Activated CD8-positive, alpha-beta memory T cell treated with anti-CD3 and anti-CD28 coated beads, Interleukin-2, amount 50 U/mL, for 4 hours (primary cell): ENCODE measurements at regions not wholly inside any gene's neighbourhood (a gene's known extent, or its start where the extent isn't known, plus 50 kb on each side); places are given as distances from the start of the nearest gene placed in this dataset.
"Not testable (repeated sequence)": the region's sequence is repeated elsewhere in the genome, so short reads cannot be mapped to it uniquely, and the experiment has no call there.

Source experiments
- DNase-seq: peaks from one replicate; pipeline ENCODE4 v3.0.0-alpha.2; 2020

DNA sequence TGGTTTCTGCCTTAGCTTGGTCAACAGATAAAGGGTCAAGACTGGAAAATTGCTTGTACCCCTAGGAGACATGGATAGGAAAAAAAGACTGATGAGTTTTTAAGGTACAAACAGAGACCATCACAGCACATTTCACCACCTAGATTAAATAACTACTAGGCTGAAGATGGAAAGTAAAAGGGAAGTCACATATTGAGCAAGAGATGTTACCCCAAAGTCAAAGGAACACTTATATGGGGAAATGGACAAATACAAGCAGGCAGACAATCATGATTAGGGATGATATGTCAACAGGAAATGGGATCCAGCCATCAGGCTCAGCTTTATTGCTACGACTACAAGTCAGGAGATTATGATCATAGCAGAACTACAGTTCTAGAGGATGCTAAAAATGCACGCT, 1643.1 kb upstream of the CELF4 start:
- DNase-seq = no peak

GRCh38 chr18:39208190-39208589, 1642.6 kb upstream of the CELF4 start:
- no peak for DNase-seq

DNA sequence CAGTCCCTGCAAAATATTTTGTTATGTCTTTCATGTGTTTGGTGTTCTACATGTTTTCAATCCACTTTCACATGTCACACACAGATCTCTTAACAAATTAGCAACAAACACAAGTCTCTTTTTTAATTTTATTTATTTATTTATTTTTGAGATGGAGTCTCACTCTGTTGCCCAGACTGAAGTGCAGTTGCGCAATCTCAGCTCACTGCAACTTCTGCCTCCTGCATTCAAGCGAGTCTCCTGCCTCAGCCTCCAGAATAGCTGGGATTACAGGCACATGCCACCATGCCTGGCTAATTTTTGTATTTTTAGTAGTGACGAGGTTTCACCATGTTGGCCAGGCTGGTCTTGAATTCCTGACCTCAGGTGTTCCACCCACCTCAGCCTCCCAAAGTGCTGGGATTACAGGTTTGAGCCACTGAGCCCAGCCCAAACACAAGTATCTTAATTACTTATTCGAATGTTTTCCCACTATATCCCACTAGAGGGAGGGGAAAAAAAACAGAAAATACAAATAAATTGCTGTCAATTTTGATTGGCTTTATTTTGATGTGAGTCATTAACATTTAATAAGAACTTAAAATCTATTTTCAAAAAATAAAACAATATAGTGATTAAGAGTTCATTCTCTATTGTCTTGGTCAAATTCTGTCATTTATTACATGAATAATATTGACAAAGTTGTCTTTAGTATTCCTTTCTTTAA, 1641.0 kb upstream of the CELF4 start:
- not testable (repeated sequence) for DNase-seq

GRCh38 chr18:39205565-39206195, 1640.1 kb upstream of the CELF4 start:
- DNase-seq = no peak

DNA sequence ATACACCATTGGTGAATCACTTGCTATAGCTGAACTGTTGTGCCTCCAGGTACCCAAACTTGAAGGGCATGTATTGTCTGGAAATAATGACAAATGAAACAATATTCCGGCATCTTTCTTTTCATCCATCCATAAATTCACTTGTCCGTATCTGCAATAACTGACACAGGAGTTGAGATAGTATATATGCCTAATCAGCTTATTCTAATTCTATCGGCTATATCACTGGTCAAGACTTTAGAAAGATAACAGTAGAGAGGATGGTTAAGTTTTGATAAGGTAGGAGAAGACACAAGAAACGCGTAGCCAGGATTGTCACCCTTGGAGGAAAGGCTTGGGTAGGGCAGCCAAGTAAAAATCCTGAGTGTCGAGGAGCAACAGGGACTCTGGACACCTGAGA, 1634.6 kb upstream of the CELF4 start:
- DNase-seq = no peak

- DNase-seq = no peak
These were observed 1633.7 kb upstream of the CELF4 start for GRCh38 chr18:39199231-39199855.

DNA sequence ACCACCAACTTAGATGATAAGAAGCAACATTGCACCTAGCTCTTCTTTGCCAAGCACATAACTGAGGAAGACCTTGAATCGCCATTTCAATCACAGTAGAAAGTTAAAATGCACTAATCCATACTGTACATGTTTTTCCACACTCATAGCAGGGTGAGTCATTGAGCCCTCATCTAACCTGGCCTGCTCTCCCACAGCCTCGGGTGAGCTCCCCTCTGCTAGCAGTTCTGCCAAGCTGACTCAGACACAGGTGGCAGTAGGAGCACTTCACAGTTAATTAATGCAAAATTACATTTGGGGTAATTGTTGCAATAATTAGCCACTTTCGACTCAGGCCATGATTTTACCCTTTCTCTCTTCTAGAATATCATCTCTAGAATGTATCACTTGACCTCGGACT, 1632.8 kb upstream of the CELF4 start:
- no peak for DNase-seq

GRCh38 chr18:39191931-39192330, 1626.3 kb upstream of the CELF4 start:
- no peak for DNase-seq

DNA sequence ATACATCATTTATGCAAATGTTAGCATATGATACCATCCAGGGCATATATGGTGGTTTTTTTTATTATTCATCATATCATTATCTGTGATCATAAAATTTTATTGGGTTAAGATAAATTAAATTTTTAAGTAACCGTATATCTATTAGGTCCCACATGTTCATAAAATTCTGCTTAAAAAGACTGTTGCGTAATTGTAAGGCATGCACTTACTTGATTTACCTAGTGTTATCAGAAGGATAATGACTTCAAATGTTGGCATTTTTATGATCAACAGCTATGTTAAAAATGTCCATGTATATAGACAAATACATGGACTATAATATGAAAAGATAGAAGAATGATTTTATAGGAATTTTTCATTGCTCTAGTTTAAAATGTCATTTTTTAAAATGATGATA, 1625.5 kb upstream of the CELF4 start:
- no peak for DNase-seq

DNA sequence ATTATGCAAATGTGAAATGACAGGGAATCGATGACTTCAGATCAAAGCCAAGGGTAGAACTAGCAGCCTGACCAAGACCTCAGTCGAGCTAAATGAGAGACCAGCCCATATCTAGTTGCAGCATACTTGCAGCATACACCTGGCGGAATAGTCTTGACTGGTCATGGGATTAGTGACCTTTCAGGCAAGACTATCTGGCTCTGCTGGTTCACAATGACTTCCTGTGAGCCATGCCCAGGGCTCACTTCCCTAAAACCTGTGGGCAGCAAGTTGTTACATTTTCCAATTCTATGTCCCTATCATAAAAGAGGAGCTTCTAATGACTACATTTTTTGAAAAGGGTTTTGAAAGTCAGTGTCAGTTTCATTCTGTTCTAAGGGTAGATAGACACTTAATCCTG, 1624.9 kb upstream of the CELF4 start:
- no peak for DNase-seq

DNA sequence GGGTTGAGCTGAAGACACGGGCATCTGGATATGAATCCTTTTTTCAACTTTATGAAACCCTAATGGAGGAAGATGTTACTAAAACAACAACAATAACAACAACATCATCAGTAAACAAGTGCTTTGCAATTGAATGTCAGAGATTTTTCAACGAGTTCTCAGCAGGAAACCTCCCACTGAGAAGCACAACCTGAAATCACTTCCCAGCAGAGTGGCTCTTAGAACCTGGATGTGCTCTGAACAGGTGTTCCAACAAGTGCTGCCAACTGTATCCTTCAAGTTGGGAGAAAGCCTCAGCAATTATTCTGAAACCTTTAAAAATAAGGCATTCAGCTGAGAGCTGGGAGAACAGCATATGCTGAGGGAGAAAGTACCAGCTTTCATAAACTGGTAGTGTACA, 1622.7 kb upstream of the CELF4 start:
- no peak for DNase-seq

DNA sequence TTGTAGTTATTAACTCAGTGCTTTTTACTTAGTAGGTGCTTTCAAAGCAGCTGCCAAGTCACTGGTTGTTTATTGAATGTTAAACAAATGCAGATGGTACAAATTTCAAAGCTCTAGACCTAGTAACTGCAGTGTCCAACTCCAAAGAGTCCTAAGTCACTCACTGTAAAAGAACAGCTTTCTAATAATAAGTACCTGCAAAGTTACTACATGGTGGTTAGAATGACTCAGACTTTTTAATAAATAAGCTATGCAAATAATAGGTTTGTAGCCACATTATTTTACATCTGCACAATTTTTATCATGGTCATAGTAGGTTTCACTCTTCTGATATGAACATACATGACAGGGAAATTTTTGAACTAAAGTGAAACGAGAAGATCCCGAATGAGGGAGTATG, 1620.4 kb upstream of the CELF4 start:
- no peak for DNase-seq

DNA sequence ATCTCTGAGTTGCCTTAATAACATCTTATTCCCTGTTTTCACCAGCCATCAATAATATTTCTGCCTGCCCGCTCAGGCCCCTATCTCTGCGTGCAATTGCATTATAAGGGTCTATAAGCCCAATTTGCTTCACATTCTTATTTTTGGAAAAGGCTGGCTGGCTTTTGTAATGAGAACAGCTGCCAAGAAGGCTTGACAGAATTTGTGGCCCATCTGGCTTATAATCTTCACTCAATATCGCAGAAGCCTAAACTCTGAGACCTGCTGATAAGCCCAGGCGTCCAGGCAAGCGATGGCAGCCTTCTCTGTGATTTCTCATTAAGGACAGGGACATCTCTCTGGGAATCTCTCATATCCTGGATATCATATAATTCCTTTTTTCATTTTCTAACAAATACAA, 1618.6 kb upstream of the CELF4 start:
- no peak for DNase-seq

- no peak for DNase-seq
These were observed 1612.6 kb upstream of the CELF4 start for GRCh38 chr18:39178166-39178565.

- DNase-seq = no peak
These were observed 1607.3 kb upstream of the CELF4 start for GRCh38 chr18:39172695-39173421.

- no peak for DNase-seq
These were observed 1603.1 kb upstream of the CELF4 start for GRCh38 chr18:39168723-39169122.

DNA sequence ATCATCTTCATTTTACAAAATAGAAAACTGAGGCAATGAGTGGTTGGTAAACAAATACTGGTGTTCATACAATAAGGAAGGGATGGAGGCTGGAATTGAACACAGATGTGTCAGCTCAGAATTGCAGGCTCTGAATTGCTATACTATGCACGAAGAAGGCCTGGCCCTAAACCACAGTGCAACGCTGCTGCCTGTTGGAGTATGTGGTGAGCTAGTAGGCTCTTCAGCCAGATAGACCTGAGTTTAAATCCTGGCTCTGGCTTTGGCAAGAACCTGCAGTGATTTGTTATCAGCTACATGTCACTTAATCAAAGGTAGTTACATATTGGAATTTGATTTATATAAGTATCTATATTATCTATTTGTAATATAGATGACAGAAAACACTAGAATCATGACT, 1602.4 kb upstream of the CELF4 start:
- DNase-seq = no peak

DNA sequence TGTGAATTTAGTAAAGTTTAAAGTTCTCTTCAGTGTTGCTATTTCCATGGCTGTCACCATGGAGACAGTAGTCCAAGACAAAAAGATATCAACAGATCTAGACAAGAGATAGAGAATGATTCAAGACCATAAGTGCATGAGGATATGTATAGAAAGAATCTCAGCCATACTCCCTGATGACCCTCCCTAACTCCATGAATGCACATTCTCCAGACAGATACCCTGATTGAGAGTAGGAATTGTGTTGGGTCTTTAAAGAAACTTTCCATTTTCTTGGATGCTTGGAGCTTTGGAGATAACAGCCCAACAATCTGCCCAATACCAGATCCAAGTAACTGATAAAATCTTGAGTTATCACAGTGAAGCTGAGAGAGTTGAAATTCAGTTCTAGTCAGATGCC, 1601.2 kb upstream of the CELF4 start:
- no peak for DNase-seq

DNA sequence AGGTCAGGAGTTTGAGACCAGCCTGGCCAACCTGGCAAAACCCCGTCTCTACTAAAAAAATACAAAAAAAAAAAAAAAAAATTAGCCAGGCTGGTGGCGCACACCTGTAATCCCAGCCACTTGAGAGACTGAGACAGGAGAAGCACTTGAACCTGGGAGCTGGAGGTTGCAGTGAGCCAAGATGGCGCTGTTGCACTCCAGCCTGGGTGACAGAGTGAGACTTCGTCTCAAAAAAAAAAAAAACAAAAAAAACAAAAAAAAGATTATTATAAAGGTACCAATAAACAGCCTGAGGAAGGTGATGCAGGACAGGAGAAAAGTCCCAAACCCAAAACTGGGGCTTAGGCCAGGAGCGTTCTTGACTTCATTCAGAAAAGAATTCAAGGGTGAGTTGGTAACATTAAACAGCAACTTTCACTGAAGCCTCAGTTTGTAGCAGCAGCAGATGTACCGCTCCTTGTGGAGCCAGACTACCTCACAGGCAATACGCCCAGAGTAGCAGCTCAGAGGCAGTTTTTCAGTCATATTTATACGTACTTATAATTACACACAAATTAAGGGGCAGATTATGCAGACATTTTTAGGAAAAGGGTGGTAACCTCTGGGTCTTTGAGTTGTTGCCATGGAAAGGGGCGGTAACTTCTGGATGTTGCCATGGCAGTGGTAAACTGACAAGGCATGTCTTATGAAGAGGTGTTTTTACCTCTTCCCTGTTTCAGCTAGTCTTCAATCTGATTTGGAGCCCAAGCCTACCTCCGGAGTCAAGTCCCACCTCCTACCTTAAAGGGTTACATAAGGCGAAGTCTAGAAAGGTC, 1596.6 kb upstream of the CELF4 start:
- DNase-seq = no peak

GRCh38 chr18:39149211-39149806, 1583.7 kb upstream of the CELF4 start:
- DNase-seq = no peak

- DNase-seq = no peak
These were observed 1568.7 kb upstream of the CELF4 start for GRCh38 chr18:39134255-39134654.

- not testable (repeated sequence) for DNase-seq
These were observed 1561.9 kb upstream of the CELF4 start for GRCh38 chr18:39127538-39127937.

- no peak for DNase-seq
These were observed 1548.2 kb upstream of the CELF4 start for GRCh38 chr18:39113790-39114189.
